Nephron (organoid): ENCODE measurements at regions not wholly inside any gene's neighbourhood (a gene's known extent, or its start where the extent isn't known, plus 50 kb on each side); places are given as distances from the start of the nearest gene placed in this dataset.
A peak's percentile ranks its signal among the peaks of the same experiment; 100 is the strongest.

Source experiments
- H3K27ac Mint-ChIP-seq, 3 experiments: 2 replicates each; pipeline ENCODE4 v1.8.0; 2020; ENCODE audit warnings: mixed read lengths in 3 of 3, mild to moderate bottlenecking in 2 of 3, moderate library complexity in 1 of 3
- H3K27me3 Mint-ChIP-seq: 2 replicates; pipeline ENCODE4 v1.8.0; 2021; ENCODE audit warnings: low read depth, mild to moderate bottlenecking, moderate library complexity, mixed read lengths
- H3K36me3 Mint-ChIP-seq: 2 replicates; pipeline ENCODE4 v1.8.0; 2020; ENCODE audit warnings: low read depth, mixed read lengths
- H3K4me1 Mint-ChIP-seq: 2 replicates; pipeline ENCODE4 v1.8.0; 2020; ENCODE audit warnings: mixed read lengths
- H3K4me3 Mint-ChIP-seq, 3 experiments: 2 replicates each; pipeline ENCODE4 v1.8.0; 2020; ENCODE audit warnings: mild to moderate bottlenecking in 3 of 3, mixed read lengths in 3 of 3, moderate library complexity in 2 of 3
- H3K9me3 Mint-ChIP-seq: 2 replicates; pipeline ENCODE4 v1.8.0; 2020; ENCODE audit warnings: mixed read lengths
- TF ChIP-seq, protein P1 (sequence below), 3 experiments: fragments of 200-600 bp; sonication (generic); IDR thresholded peaks; one replicate each; pipeline ENCODE4 v1.5.0; 2021; ENCODE audit warnings: antibody characterized with exemption in 3 of 3; ENCODE audit not compliant: unreplicated experiment in 3 of 3

DNA sequence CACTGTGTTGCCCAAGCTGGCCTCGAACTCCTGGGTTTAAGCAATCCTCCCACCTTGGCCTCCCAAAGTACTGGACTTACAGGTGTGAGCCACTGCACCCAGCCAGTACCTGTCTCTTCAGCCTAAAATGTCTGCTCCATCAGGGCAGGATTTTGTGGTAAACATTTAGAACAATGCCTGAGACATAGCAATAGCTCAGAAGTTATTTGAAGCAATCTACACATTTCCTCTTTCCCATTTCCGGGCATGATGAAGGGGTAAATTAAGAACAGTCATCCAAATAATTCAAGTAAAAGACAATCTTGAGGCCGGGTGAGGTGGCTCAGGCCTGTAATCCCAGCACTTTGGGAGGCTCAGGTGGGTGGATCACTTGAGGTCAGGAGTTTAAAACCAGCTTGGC is 69.0 kb upstream of the ZNF217 start:
- Mint-ChIP-seq H3K27ac (no peak overlapping the region), H3K4me1 (peaks cover 26% of the 10 kb centered on the region), H3K9me3 (no peaks in the 10 kb centered on the region), H3K27me3 (no peaks in the 10 kb centered on the region), H3K36me3 (no peaks in the 10 kb centered on the region), H3K4me3 (no peak overlapping the region)
- TF ChIP-seq, protein P1, sequence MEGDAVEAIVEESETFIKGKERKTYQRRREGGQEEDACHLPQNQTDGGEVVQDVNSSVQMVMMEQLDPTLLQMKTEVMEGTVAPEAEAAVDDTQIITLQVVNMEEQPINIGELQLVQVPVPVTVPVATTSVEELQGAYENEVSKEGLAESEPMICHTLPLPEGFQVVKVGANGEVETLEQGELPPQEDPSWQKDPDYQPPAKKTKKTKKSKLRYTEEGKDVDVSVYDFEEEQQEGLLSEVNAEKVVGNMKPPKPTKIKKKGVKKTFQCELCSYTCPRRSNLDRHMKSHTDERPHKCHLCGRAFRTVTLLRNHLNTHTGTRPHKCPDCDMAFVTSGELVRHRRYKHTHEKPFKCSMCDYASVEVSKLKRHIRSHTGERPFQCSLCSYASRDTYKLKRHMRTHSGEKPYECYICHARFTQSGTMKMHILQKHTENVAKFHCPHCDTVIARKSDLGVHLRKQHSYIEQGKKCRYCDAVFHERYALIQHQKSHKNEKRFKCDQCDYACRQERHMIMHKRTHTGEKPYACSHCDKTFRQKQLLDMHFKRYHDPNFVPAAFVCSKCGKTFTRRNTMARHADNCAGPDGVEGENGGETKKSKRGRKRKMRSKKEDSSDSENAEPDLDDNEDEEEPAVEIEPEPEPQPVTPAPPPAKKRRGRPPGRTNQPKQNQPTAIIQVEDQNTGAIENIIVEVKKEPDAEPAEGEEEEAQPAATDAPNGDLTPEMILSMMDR (IDR thresholded peaks at IDR 0.05; ENCODE audit: unreplicated experiment in 3 of 3): no peak

DNA sequence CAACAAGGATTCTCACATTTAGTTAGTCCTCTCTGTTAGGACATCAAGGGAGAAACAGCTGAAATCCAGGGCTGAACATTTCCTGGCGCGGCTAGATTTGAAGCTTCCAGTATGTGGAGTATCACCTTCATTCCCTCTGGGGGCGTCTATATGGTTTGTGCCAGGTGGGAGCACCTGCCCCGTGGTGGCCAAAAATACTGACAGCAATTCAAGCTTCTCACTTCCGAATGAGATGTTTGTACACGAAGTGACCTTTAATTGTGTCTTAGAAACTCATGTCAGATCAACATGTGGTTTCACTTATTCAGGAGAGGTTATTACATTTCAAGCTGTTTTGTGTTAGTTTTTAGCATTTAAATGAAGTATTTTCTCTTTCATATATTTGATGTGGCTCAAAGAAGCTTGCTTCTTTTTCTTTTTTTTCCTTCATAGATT is 67.3 kb upstream of the ZNF217 start:
- peaks cover 43% of the 10 kb centered on the region for H3K4me1 Mint-ChIP-seq
- H3K27ac Mint-ChIP-seq: peak overlapping the region; percentile 90 to 96 (median 95)
- H3K9me3 Mint-ChIP-seq: no peaks in the 10 kb centered on the region
- no peak overlapping the region for H3K4me3 Mint-ChIP-seq
- no peaks in the 10 kb centered on the region for H3K27me3 Mint-ChIP-seq
- TF ChIP-seq, protein P1 (IDR thresholded peaks at IDR 0.05; ENCODE audit: unreplicated experiment in 3 of 3): no peak
- no peaks in the 10 kb centered on the region for H3K36me3 Mint-ChIP-seq

DNA sequence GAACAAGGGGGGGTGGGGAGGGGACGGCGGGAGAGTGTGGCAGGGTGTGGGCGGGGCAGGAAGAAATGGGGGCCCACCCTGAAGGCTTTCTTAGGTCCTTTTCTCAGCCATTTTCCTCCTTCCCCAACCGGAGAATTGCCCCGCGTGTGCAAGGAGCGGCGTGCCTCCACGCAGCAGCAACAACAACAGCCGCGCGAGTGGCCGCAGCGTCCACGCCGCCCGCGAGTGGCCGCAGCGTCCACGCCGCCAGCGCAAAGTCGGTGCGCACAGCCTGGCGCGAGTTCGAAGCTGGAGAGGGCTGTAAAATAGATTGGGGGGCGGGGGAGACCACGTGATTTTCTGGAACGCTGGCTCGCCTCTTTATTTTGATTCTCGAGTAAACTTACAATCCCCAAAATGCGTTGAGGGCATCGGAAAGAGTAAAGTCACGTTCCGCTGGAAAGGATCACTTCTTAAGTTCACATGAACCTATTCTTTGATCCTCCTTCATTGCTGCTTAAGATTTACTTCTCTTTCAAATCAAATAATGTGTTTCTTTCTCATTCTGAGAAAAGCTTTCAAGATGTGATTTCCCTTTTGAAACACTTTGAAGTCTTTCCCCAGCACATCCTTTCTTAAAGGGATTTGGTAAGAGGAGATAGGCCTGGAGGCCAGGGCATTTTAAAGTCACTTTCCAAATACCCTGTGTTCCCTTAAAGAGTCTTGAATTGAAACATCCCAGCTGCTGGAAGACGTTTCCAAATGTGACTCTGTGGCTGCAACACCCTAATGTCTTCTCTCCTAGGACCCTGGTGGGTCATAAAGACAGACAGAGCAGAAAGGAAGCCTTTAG is 66.7 kb upstream of the ZNF217 start:
- TF ChIP-seq, protein P1 (IDR thresholded peaks at IDR 0.05; ENCODE audit: unreplicated experiment in 3 of 3): no peak
- Mint-ChIP-seq H3K4me3 (no peak overlapping the region), H3K27me3 (no peaks in the 10 kb centered on the region), H3K36me3 (no peaks in the 10 kb centered on the region), H3K27ac (peak overlapping the region; percentile 90 to 96 (median 95)), H3K9me3 (no peaks in the 10 kb centered on the region), H3K4me1 (peaks cover 45% of the 10 kb centered on the region)

DNA sequence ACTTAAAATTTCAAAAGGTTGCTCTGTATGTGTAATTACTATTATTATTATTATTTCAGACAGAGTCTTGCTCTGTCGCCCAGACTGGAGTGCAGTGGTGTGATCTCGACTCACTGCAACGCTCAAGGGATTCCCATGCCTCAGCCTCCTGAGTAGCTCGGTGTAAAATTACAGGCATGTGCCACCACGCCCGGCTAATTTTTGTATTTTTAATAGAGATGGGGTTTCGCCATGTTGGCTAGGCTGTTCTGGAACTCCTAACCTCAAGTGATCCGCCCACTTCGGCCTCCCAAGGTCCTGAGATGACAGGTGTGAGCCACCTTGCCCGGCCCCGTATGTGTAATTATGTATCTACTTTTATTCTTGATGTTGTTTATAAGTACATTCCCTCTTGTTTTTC is 65.3 kb upstream of the ZNF217 start:
- Mint-ChIP-seq H3K27me3 (no peaks in the 10 kb centered on the region), H3K36me3 (no peaks in the 10 kb centered on the region), H3K4me1 (peaks cover 45% of the 10 kb centered on the region), H3K27ac (no peak overlapping the region), H3K9me3 (no peaks in the 10 kb centered on the region), H3K4me3 (no peak overlapping the region)
- TF ChIP-seq, protein P1 (IDR thresholded peaks at IDR 0.05; ENCODE audit: unreplicated experiment in 3 of 3): no peak

DNA sequence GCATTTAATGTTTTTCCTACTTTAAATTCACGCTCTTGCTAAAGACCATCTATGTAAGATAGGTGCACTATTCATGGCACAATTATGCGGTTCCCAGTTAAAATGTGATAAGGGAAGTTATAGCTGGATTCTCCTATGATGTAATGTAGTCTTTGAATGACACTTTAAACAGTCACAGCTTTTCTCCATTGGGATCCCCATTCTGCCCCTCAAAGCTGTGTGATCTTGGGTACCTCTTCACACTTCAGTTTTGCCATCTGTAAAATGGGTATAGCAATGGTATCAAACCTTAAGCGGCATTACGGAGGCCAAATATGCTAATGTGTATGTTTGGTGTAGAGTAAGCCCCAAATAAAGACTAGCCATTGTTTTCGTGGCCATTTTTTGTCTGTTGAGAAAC is 64.7 kb upstream of the ZNF217 start:
- H3K27me3 Mint-ChIP-seq: no peaks in the 10 kb centered on the region
- TF ChIP-seq, protein P1 (IDR thresholded peaks at IDR 0.05; ENCODE audit: unreplicated experiment in 3 of 3): no peak
- H3K4me1 Mint-ChIP-seq: peaks cover 46% of the 10 kb centered on the region
- no peaks in the 10 kb centered on the region for H3K9me3 Mint-ChIP-seq
- H3K27ac Mint-ChIP-seq: peak overlapping the region in 2 of 3 experiments; percentile 27 to 38
- H3K36me3 Mint-ChIP-seq: no peaks in the 10 kb centered on the region
- H3K4me3 Mint-ChIP-seq: no peak overlapping the region

DNA sequence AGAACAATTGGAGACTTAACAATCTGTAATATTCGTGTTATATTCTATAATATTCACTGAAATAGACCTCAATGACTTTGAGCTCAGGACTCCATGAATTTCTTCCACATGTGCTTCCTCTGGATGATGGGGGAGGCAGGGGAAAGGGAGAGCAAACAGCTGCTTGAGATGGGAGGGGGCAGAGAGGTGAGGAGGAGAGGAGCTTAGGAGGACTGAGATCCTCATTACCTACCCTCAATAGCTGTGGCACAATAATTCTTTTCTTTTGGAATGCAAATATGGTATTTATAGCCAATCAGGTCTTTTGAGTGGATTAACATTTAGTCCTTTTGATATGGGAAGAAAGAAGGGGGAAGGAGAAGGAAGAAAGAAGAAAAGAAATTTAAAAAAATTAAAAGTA is 64.1 kb upstream of the ZNF217 start:
- Mint-ChIP-seq H3K27me3 (no peaks in the 10 kb centered on the region), H3K4me1 (peaks cover 52% of the 10 kb centered on the region), H3K36me3 (no peaks in the 10 kb centered on the region), H3K4me3 (no peak overlapping the region), H3K27ac (peak overlapping the region; percentile 34 to 46 (median 38)), H3K9me3 (no peaks in the 10 kb centered on the region)
- TF ChIP-seq, protein P1 (IDR thresholded peaks at IDR 0.05; ENCODE audit: unreplicated experiment in 3 of 3): no peak
